ENCODE measurements at regions not wholly inside any gene's neighbourhood (a gene's known extent, or its start where the extent isn't known, plus 50 kb on each side); places are given as distances from the start of the nearest gene placed in this dataset.

GRCh38 chr6:22667855-22668254 is 98.5 kb downstream of the HDGFL1 start:
- intact Hi-C loops (cut with DNase I), result no loop called here
- peak; percentile 27 to 36 for ATAC-seq

GRCh38 chr6:22668307-22668706 is 98.9 kb downstream of the HDGFL1 start:
- intact Hi-C loops (cut with DNase I), result no loop called here
- ATAC-seq (peak; percentile 91 to 93), DNase-seq (peak; percentile 19)

More at GRCh38 chr6:22667855-22668254, 98.5 kb downstream of the HDGFL1 start:
- no peak for DNase-seq

GRCh38 chr6:22668717-22669116 is 99.4 kb downstream of the HDGFL1 start:
- peak in 1 of 2 donors; percentile 67 for ATAC-seq
- no peak for DNase-seq
- intact Hi-C loops (cut with DNase I), result no loop called here

GRCh38 chr6:22670605-22671004 is 101.2 kb downstream of the HDGFL1 start:
- intact Hi-C loops (cut with DNase I), result no loop called here

GRCh38 chr6:22673474-22673873 is 104.1 kb downstream of the HDGFL1 start:
- ATAC-seq (no peak), DNase-seq (no peak)
- intact Hi-C loops (cut with DNase I), result no loop called here

More at GRCh38 chr6:22670605-22671004, 101.2 kb downstream of the HDGFL1 start:
- no peak for DNase-seq
- no peak for ATAC-seq

- DNase-seq (no peak), ATAC-seq (no peak)
- intact Hi-C loops (cut with DNase I), result no loop called here
These were observed 111.6 kb downstream of the HDGFL1 start for GRCh38 chr6:22680950-22681349.

- ATAC-seq (no peak), DNase-seq (no peak)
- intact Hi-C loops (cut with DNase I), result no loop called here
These were observed 112.4 kb downstream of the HDGFL1 start for GRCh38 chr6:22681761-22682160.

- DNase-seq, result no peak
- intact Hi-C loops (cut with DNase I), result no loop called here
- ATAC-seq, result no peak
These were observed 113.6 kb downstream of the HDGFL1 start for GRCh38 chr6:22682979-22683378.

- DNase-seq, result no peak
- ATAC-seq, result no peak
- intact Hi-C loops (cut with DNase I), result no loop called here
These were observed 121.1 kb downstream of the HDGFL1 start for GRCh38 chr6:22690446-22690845.

GRCh38 chr6:22694092-22694724 is 124.8 kb downstream of the HDGFL1 start:
- intact Hi-C loops (cut with DNase I), result no loop called here

GRCh38 chr6:22696481-22696880 is 127.1 kb downstream of the HDGFL1 start:
- DNase-seq (no peak), ATAC-seq (no peak)
- intact Hi-C loops (cut with DNase I), result no loop called here

More at GRCh38 chr6:22694092-22694724, 124.8 kb downstream of the HDGFL1 start:
- DNase-seq, result no peak
- ATAC-seq, result no peak

- DNase-seq (no peak), ATAC-seq (no peak)
- intact Hi-C loops (cut with DNase I), result no loop called here
These were observed 127.9 kb downstream of the HDGFL1 start for GRCh38 chr6:22697306-22697705.

GRCh38 chr6:22699151-22699550 is 129.8 kb downstream of the HDGFL1 start:
- no peak for ATAC-seq
- DNase-seq, result no peak
- intact Hi-C loops (cut with DNase I), result no loop called here

GRCh38 chr6:22706651-22707050 is 137.3 kb downstream of the HDGFL1 start:
- DNase-seq (no peak), ATAC-seq (no peak)
- intact Hi-C loops (cut with DNase I), result no loop called here

GRCh38 chr6:22708469-22708868 is 139.1 kb downstream of the HDGFL1 start:
- intact Hi-C loops (cut with DNase I), result no loop called here
- ATAC-seq (no peak), DNase-seq (no peak)

- intact Hi-C loops (cut with DNase I), result no loop called here
- ATAC-seq (peak in 1 of 2 donors; percentile 43), DNase-seq (no peak)
These were observed 140.4 kb downstream of the HDGFL1 start for GRCh38 chr6:22709803-22710202.

- ATAC-seq (no peak), DNase-seq (no peak)
- intact Hi-C loops (cut with DNase I), result no loop called here
These were observed 147.4 kb downstream of the HDGFL1 start for GRCh38 chr6:22716721-22717120.

- intact Hi-C loops (cut with DNase I), result no loop called here
- no peak for ATAC-seq
These were observed 148.5 kb downstream of the HDGFL1 start for GRCh38 chr6:22717915-22718314.

GRCh38 chr6:22722913-22723312 is 153.5 kb downstream of the HDGFL1 start:
- no peak for DNase-seq
- intact Hi-C loops (cut with DNase I), result no loop called here
- ATAC-seq, result no peak

More at GRCh38 chr6:22717915-22718314, 148.5 kb downstream of the HDGFL1 start:
- DNase-seq, result no peak

- no peak for DNase-seq
- intact Hi-C loops (cut with DNase I), result no loop called here
- no peak for ATAC-seq
These were observed 157.6 kb downstream of the HDGFL1 start for GRCh38 chr6:22726966-22727365.

- intact Hi-C loops (cut with DNase I), result no loop called here
- ATAC-seq (no peak), DNase-seq (no peak)
These were observed 158.3 kb downstream of the HDGFL1 start for GRCh38 chr6:22727710-22728109.
